ENCODE measurements at regions not wholly inside any gene's neighbourhood (a gene's known extent, or its start where the extent isn't known, plus 50 kb on each side); places are given as distances from the start of the nearest gene placed in this dataset.

GRCh38 chr9:101860920-101861319, 122.5 kb upstream of the GRIN3A start:
- no peak overlapping the region for H3K4me3 Mint-ChIP-seq (ENCODE audit: unreplicated experiment)
- peaks cover 4% of the 10 kb centered on the region for H3K27me3 Mint-ChIP-seq (ENCODE audit: low read depth)
- H3K27ac Mint-ChIP-seq (ENCODE audit: unreplicated experiment), result no peak overlapping the region
- no peak for DNase-seq (ENCODE audit: low spot score)
- H3K9me3 Mint-ChIP-seq (ENCODE audit: low read depth), result no peaks in the 10 kb centered on the region
- H3K36me3 Mint-ChIP-seq (ENCODE audit: low read depth), result no peaks in the 10 kb centered on the region
- TF ChIP-seq CTCF (IDR thresholded peaks at IDR 0.05), result no peak
- H3K4me1 Mint-ChIP-seq (ENCODE audit: low read depth), result no peaks in the 10 kb centered on the region

GRCh38 chr9:101859620-101860019, 121.2 kb upstream of the GRIN3A start:
- H3K4me1 Mint-ChIP-seq (ENCODE audit: low read depth), result no peaks in the 10 kb centered on the region
- H3K27ac Mint-ChIP-seq (ENCODE audit: unreplicated experiment), result no peak overlapping the region
- H3K4me3 Mint-ChIP-seq (ENCODE audit: unreplicated experiment), result no peak overlapping the region
- peaks cover 4% of the 10 kb centered on the region for H3K27me3 Mint-ChIP-seq (ENCODE audit: low read depth)
- no peak for DNase-seq (ENCODE audit: low spot score)
- H3K36me3 Mint-ChIP-seq (ENCODE audit: low read depth), result no peaks in the 10 kb centered on the region
- H3K9me3 Mint-ChIP-seq (ENCODE audit: low read depth), result no peaks in the 10 kb centered on the region
- TF ChIP-seq CTCF (IDR thresholded peaks at IDR 0.05), result no peak

DNA sequence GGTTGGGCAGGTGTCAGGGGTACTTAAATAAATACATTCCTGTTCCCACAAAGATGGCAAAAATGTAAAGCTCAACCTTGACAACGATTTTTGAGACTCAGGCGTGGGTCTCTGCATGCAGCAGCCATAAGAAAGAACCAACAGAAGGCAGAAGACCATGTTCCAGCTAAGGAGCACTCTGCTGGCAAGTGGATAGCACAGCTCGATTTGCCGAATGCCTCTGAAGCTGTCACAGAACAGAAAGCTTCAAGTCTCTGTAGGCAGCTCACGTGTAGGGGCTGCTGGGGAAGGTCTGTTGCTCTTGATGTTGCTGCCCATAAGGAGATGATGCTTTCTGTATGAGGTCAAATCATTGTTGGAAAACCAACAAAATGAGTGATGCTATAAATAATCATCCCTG, 119.6 kb upstream of the GRIN3A start:
- Mint-ChIP-seq H3K27me3 (ENCODE audit: low read depth) (peaks cover 4% of the 10 kb centered on the region), H3K4me1 (ENCODE audit: low read depth) (no peaks in the 10 kb centered on the region), H3K27ac (ENCODE audit: unreplicated experiment) (no peak overlapping the region), H3K36me3 (ENCODE audit: low read depth) (no peaks in the 10 kb centered on the region), H3K4me3 (ENCODE audit: unreplicated experiment) (no peak overlapping the region), H3K9me3 (ENCODE audit: low read depth) (no peaks in the 10 kb centered on the region)
- TF ChIP-seq CTCF (IDR thresholded peaks at IDR 0.05), result no peak
- no peak for DNase-seq (ENCODE audit: low spot score)

DNA sequence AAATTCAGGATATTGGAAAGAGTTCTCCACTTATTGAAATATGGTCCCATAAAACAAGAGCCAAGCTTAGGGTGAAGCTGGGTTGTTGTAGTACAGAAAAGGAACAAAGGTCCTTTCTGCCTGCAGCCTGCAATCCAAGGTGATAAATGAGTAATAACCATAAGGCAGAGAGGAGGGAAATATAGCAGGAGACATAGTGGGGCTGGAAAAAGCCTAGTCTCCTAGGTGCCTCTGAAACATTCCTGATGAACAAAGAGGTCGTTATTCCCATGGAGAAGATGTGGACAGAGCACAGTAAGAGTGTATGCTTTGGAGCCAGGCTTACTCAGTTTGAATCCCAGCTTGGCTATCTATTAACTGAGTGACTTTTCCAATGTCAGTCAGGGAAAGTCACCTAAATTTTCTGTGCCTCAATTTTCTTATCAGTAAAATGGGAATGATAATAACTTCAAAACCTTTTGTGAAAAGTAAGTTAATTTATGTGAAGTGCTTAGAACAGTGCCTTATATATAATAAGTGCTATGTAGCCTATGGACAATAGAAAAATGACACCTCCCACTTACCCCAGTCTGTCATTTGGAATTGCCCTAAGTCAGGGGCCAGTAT, 110.8 kb upstream of the GRIN3A start:
- no peak overlapping the region for H3K4me3 Mint-ChIP-seq (ENCODE audit: unreplicated experiment)
- no peak for DNase-seq (ENCODE audit: low spot score)
- no peaks in the 10 kb centered on the region for H3K4me1 Mint-ChIP-seq (ENCODE audit: low read depth)
- no peak overlapping the region for H3K27ac Mint-ChIP-seq (ENCODE audit: unreplicated experiment)
- peaks cover 8% of the 10 kb centered on the region for H3K9me3 Mint-ChIP-seq (ENCODE audit: low read depth)
- H3K27me3 Mint-ChIP-seq (ENCODE audit: low read depth), result peaks cover 4% of the 10 kb centered on the region
- H3K36me3 Mint-ChIP-seq (ENCODE audit: low read depth), result no peaks in the 10 kb centered on the region
- no peak for TF ChIP-seq CTCF (IDR thresholded peaks at IDR 0.05)

GRCh38 chr9:101848485-101848919, 110.1 kb upstream of the GRIN3A start:
- Mint-ChIP-seq H3K4me1 (ENCODE audit: low read depth) (no peaks in the 10 kb centered on the region), H3K4me3 (ENCODE audit: unreplicated experiment) (no peak overlapping the region), H3K27me3 (ENCODE audit: low read depth) (peaks cover 4% of the 10 kb centered on the region), H3K9me3 (ENCODE audit: low read depth) (peaks cover 8% of the 10 kb centered on the region), H3K36me3 (ENCODE audit: low read depth) (no peaks in the 10 kb centered on the region), H3K27ac (ENCODE audit: unreplicated experiment) (no peak overlapping the region)
- no peak for TF ChIP-seq CTCF (IDR thresholded peaks at IDR 0.05)
- DNase-seq (ENCODE audit: low spot score), result no peak

All from chondrocyte (in vitro differentiated cells).